ENCODE measurements at regions not wholly inside any gene's neighbourhood (a gene's known extent, or its start where the extent isn't known, plus 50 kb on each side); places are given as distances from the start of the nearest gene placed in this dataset.

GRCh38 chr11:10945196-10945595 is 87.3 kb upstream of the ZBED5 start:
- Histone ChIP-seq H3K27me3 (ENCODE audit: control insufficient read depth, insufficient read depth, low read length) (no peaks in the 10 kb centered on the region), H3K36me3 (ENCODE audit: control insufficient read depth, insufficient read depth, low read length) (no peaks in the 10 kb centered on the region), H3K4me3 (ENCODE audit: low read depth, low read length) (no peak overlapping the region)
- DNase-seq (ENCODE audit: low read depth) (no peak), FAIRE-seq (no peak)
- TF ChIP-seq, protein P1, sequence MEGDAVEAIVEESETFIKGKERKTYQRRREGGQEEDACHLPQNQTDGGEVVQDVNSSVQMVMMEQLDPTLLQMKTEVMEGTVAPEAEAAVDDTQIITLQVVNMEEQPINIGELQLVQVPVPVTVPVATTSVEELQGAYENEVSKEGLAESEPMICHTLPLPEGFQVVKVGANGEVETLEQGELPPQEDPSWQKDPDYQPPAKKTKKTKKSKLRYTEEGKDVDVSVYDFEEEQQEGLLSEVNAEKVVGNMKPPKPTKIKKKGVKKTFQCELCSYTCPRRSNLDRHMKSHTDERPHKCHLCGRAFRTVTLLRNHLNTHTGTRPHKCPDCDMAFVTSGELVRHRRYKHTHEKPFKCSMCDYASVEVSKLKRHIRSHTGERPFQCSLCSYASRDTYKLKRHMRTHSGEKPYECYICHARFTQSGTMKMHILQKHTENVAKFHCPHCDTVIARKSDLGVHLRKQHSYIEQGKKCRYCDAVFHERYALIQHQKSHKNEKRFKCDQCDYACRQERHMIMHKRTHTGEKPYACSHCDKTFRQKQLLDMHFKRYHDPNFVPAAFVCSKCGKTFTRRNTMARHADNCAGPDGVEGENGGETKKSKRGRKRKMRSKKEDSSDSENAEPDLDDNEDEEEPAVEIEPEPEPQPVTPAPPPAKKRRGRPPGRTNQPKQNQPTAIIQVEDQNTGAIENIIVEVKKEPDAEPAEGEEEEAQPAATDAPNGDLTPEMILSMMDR (IDR thresholded peaks at IDR 0.05; ENCODE audit: insufficient read depth, low read length, severe bottlenecking) = no peak

DNA sequence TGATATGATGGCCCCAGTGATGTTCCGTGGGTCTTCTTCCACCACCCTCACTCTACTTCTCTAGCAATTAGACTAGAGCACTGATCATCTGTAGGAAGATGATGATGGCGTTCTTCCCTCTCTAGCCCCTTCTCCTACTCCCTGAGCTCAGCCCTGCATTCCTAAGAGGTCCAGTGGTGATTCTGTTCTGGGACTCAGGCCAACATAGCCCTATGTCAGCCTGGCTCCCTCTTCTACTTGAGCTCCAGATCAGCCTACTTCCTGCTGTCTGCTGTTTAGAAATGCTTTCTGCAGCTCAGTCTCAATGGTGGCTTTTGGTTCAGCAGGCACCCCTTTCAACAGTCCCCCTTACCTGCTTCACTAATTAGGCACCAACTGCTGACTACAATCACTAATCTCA is 86.1 kb upstream of the ZBED5 start:
- Histone ChIP-seq H3K4me3 (ENCODE audit: low read depth, low read length) (no peak overlapping the region), H3K27me3 (ENCODE audit: control insufficient read depth, insufficient read depth, low read length) (no peaks in the 10 kb centered on the region), H3K36me3 (ENCODE audit: control insufficient read depth, insufficient read depth, low read length) (no peaks in the 10 kb centered on the region)
- TF ChIP-seq, protein P1 (IDR thresholded peaks at IDR 0.05; ENCODE audit: insufficient read depth, low read length, severe bottlenecking) = no peak
- no peak for DNase-seq (ENCODE audit: low read depth)
- peak; percentile 92 for FAIRE-seq

DNA sequence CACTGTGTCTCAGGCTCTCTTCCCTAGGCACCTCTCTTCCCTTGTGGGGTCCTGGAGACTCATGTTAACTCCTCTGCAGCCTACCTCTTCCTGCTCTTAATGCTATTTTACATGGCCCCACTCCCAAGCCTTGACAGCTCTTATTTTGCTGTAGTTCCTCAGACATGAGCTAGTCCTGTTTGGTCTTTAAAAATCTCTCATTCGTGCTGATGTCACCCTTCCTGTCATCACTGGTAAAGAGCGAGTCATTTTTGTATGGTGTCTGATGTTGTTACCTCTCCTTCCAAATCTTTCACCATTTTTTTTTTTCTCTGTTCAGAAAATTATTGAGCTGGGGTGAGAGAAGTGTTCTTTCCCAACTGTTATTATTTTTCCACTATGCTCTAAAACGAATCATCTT is 84.8 kb upstream of the ZBED5 start:
- H3K4me3 ChIP-seq (ENCODE audit: low read depth, low read length) = no peak overlapping the region
- FAIRE-seq (no peak), DNase-seq (ENCODE audit: low read depth) (peak; percentile 61)
- H3K36me3 ChIP-seq (ENCODE audit: control insufficient read depth, insufficient read depth, low read length) = no peaks in the 10 kb centered on the region
- TF ChIP-seq, protein P1 (IDR thresholded peaks at IDR 0.05; ENCODE audit: insufficient read depth, low read length, severe bottlenecking) = no peak
- H3K27me3 ChIP-seq (ENCODE audit: control insufficient read depth, insufficient read depth, low read length) = no peaks in the 10 kb centered on the region

DNA sequence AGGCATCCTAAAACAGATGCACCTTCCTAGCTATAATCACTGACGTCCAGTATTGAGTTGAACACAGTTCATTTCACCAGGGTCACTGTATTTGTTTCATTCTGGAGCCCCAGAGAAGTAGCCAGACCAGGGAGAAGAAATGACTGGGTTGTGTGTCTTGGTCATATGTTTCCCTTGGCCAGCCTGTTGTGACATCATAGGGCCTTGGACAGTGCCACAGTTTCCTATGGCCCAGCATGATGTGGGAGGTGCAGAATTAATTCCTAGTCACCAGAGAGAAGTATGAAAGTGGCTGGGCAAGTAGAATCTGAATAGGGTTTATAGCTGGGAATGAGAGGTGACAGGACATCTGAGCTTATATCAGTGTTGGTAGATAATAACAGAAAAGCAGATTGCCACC is 84.0 kb upstream of the ZBED5 start:
- TF ChIP-seq, protein P1 (IDR thresholded peaks at IDR 0.05; ENCODE audit: insufficient read depth, low read length, severe bottlenecking) = no peak
- DNase-seq (ENCODE audit: low read depth) (no peak), FAIRE-seq (no peak)
- Histone ChIP-seq H3K27me3 (ENCODE audit: control insufficient read depth, insufficient read depth, low read length) (no peaks in the 10 kb centered on the region), H3K4me3 (ENCODE audit: low read depth, low read length) (no peak overlapping the region), H3K36me3 (ENCODE audit: control insufficient read depth, insufficient read depth, low read length) (no peaks in the 10 kb centered on the region)

- H3K4me3 ChIP-seq (ENCODE audit: low read depth, low read length) = no peak overlapping the region
- FAIRE-seq = no peak
- H3K36me3 ChIP-seq (ENCODE audit: control insufficient read depth, insufficient read depth, low read length) = no peaks in the 10 kb centered on the region
- TF ChIP-seq, protein P1 (IDR thresholded peaks at IDR 0.05; ENCODE audit: insufficient read depth, low read length, severe bottlenecking) = no peak
- no peak for DNase-seq (ENCODE audit: low read depth)
- H3K27me3 ChIP-seq (ENCODE audit: control insufficient read depth, insufficient read depth, low read length) = no peaks in the 10 kb centered on the region
Measured at GRCh38 chr11:10941414-10941813, 83.6 kb upstream of the ZBED5 start.

- Histone ChIP-seq H3K36me3 (ENCODE audit: control insufficient read depth, insufficient read depth, low read length) (no peaks in the 10 kb centered on the region), H3K4me3 (ENCODE audit: low read depth, low read length) (no peak overlapping the region), H3K27me3 (ENCODE audit: control insufficient read depth, insufficient read depth, low read length) (no peaks in the 10 kb centered on the region)
- TF ChIP-seq, protein P1 (IDR thresholded peaks at IDR 0.05; ENCODE audit: insufficient read depth, low read length, severe bottlenecking) = no peak
- DNase-seq (ENCODE audit: low read depth) = no peak
- FAIRE-seq = peak; percentile 13
Measured at GRCh38 chr11:10938650-10939387, 81.0 kb upstream of the ZBED5 start.

Measured in bronchial epithelial cell (primary cell).